Astrocyte of the cerebellum (primary cell): ENCODE measurements at regions not wholly inside any gene's neighbourhood (a gene's known extent, or its start where the extent isn't known, plus 50 kb on each side); places are given as distances from the start of the nearest gene placed in this dataset.

ENCODE experiments used
- DNase-seq: peaks from one replicate; pipeline ENCODE4 v3.0.0-alpha.2; 2011; ENCODE audit warnings: low read depth
- H3K4me3 ChIP-seq: 2 replicates; pipeline ENCODE4 v1.5.1; 2011; ENCODE audit warnings: mild to moderate bottlenecking, low read depth, low read length, moderate library complexity
- CTCF ChIP-seq: IDR thresholded peaks from 2 replicates; pipeline ENCODE4 v1.5.1; 2012; ENCODE audit warnings: low read length, low read depth, moderate library complexity, mild to moderate bottlenecking; ENCODE audit errors: missing control alignments
- in situ Hi-C: cut with HindIII; loops from 2 replicates; pipeline ENCODE4 v1.10.0; 2017; ENCODE audit warnings: low sequenced_read_pairs

DNA sequence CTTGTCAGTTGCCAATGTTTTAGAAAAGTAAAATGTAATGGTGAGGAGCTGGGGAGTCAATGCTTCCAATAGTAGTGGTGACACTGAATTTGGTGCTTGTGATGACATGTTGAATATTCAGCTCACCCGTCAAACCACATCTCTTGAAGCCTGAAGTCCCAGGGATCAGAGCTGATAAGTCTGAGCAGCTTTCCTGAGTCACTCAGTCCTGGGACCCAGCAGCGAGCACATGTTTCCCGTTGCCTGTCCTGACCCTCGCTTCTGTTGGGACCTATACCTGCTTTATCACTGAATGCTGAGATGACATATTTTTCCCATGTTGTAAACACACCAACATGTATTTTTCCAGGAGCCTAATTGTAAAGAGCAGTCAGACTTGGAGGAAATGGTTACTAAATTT lies 693.6 kb downstream of the QKI start:
- no peak for TF ChIP-seq CTCF
- H3K4me3 ChIP-seq = no peak overlapping the region
- in situ Hi-C loops = no loop called here
- DNase-seq = no peak

- H3K4me3 ChIP-seq = no peak overlapping the region
- no peak for TF ChIP-seq CTCF
- no peak for DNase-seq
- in situ Hi-C loops = no loop called here
These were observed 692.9 kb downstream of the QKI start for GRCh38 chr6:164107297-164107995.

DNA sequence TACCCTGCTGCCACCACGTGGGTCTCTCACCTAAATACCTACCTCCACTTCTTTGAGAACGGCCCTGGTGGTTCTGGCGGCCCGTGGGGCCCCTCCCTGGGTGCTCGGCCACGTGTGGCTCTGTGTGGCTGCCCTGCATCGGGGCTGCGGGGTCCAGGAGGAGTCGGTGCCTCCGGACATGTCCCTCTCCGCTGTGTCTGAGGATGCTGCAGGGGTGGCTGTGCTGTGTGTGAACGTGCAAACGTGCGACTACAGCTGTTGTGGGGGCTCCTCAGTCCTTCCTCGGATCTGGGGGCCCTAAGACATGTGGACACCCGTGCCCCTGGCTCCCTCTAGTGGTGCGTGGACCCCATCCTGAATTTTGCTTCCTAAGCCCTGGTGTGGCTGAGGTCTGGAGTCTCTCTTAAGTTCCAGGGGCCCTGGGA lies 691.8 kb downstream of the QKI start:
- H3K4me3 ChIP-seq = no peak overlapping the region
- DNase-seq = no peak
- in situ Hi-C loops = no loop called here
- TF ChIP-seq CTCF = peak; percentile 66

DNA sequence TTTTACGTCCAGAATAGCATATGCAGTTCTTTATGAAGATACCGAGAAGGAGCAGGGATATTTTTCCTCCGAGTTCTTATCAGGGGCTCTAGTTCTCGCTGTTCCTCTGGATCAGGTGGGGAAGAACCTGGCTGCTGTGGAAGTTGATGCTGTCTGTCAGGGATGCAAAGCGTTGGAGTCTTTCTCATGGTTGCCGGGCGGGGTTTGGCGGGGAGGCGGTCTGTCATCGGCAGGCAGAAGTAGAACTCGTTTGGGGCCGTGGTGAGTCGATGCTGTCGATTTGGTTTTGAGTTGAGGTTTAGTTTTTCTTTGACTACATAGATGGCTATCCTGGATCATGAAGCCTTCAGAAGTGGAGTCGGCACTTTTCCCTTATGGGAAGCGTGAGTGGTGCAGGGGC lies 691.2 kb downstream of the QKI start:
- no peak for TF ChIP-seq CTCF
- DNase-seq = no peak
- in situ Hi-C loops = no loop called here
- no peak overlapping the region for H3K4me3 ChIP-seq

DNA sequence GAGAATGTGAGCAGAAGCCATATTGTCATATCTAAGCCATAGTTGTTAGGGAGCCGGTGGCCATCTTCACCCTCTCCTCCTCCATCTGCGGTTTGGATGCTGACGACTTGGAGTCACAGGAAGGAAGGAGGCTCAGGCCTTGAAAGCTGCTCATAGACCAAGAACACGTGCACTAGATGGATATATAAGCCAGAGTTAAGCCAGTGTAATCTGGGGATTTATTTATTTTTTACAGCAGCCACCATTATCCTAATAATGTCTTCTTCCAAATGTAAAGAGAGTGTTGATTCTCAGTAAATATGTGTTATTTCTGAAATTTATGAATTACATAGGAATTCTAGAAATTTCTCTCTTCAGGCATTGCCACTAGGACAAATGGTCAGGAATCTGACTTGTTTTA lies 689.9 kb downstream of the QKI start:
- H3K4me3 ChIP-seq = no peak overlapping the region
- DNase-seq = no peak
- TF ChIP-seq CTCF = no peak
- in situ Hi-C loops = no loop called here

- no peak overlapping the region for H3K4me3 ChIP-seq
- no peak for TF ChIP-seq CTCF
- DNase-seq = no peak
- in situ Hi-C loops = no loop called here
These were observed 688.2 kb downstream of the QKI start for GRCh38 chr6:164102693-164103092.
